Upper lobe of left lung (tissue), 6 donors: ENCODE measurements at regions not wholly inside any gene's neighbourhood (a gene's known extent, or its start where the extent isn't known, plus 50 kb on each side); places are given as distances from the start of the nearest gene placed in this dataset.

ENCODE experiments used
- ATAC-seq, 2 donors: fragments of 200-7000 bp; cut with Tn5 transposase; one replicate each; pipeline ENCODE4 v1.9.1; 2022; ENCODE audit warnings: mild to moderate bottlenecking in 2 of 2, moderate library complexity in 2 of 2; ENCODE audit not compliant: low FRiP score in 2 of 2
- DNase-seq, 2 donors: peaks; one replicate each; pipeline ENCODE4 v3.0.0-alpha.2; 2019 to 2020
- H3K27ac ChIP-seq, 4 donors: fragments of 200-600 bp; sonication (generic); one replicate each; pipeline ENCODE4 v1.5.1; 2016 to 2019
- H3K27me3 ChIP-seq, 4 donors: fragments of 200-600 bp; sonication (generic); one replicate each; pipeline ENCODE4 v1.5.1; 2017 to 2019
- H3K36me3 ChIP-seq, 4 donors: fragments of 200-600 bp; sonication (generic); one replicate each; pipeline ENCODE4 v1.5.1; 2016 to 2019
- H3K4me1 ChIP-seq, 4 donors: fragments of 200-600 bp; sonication (generic); one replicate each; pipeline ENCODE4 v1.5.1; 2018 to 2019
- H3K4me3 ChIP-seq, 4 donors: fragments of 200-600 bp; sonication (generic); one replicate each; pipeline ENCODE4 v1.5.1; 2017 to 2019; ENCODE audit warnings: mild to moderate bottlenecking in 2 of 4, moderate library complexity in 1 of 4
- H3K9me3 ChIP-seq, 4 donors: fragments of 200-600 bp; sonication (generic); one replicate each; pipeline ENCODE4 v1.5.1; 2018 to 2019
- EP300 ChIP-seq, 4 donors: sonication (generic); formaldehyde crosslinking; IDR thresholded peaks; one replicate each; pipeline ENCODE4 v1.5.1; 2017; ENCODE audit warnings: antibody characterized with exemption in 4 of 4, control low read depth in 2 of 4
- POLR2A ChIP-seq, 4 donors: fragments of 450-650 bp; IDR thresholded peaks; one replicate each; pipeline ENCODE4 v1.5.1; 2016 to 2017; ENCODE audit warnings: antibody characterized with exemption in 4 of 4, mild to moderate bottlenecking in 2 of 4
- POLR2AphosphoS5 ChIP-seq, 2 donors: sonication (generic); formaldehyde crosslinking; IDR thresholded peaks; one replicate each; pipeline ENCODE4 v1.5.1; 2017; ENCODE audit warnings: antibody characterized with exemption in 2 of 2
- WGBS, 2 donors: methylation state at CpG; one replicate each; pipeline ENCODE4 v1.1.5; 2017 to 2018; 5-methylcytosine and 5-hydroxymethylcytosine counted together
- TF ChIP-seq, protein P1 (sequence below), 6 experiments: fragments of 450-650 bp in 4 of 6; fragments of 200-600 bp in 2 of 6; sonication (generic) in 2 of 6; IDR thresholded peaks; one replicate each; pipeline ENCODE4 v1.5.1; 2016 to 2019; ENCODE audit warnings: antibody characterized with exemption in 6 of 6
- donor health status: DM: no; HTN: no; CAD: no; lungs with moderate emphysema.
- donor health status: DM: no; HTN: yes; CAD: no; lungs with severe emphysema.

GRCh38 chr22:49469896-49470740, 357.6 kb downstream of the BRD1 start:
- Histone ChIP-seq H3K9me3 (no peaks in the 10 kb centered on the region), H3K27me3 (no peaks in the 10 kb centered on the region), H3K27ac (no peak overlapping the region), H3K4me1 (no peaks in the 10 kb centered on the region), H3K4me3 (no peak overlapping the region), H3K36me3 (no peaks in the 10 kb centered on the region)
- TF ChIP-seq POLR2A (IDR thresholded peaks at IDR 0.05) (no peak), EP300 (IDR thresholded peaks at IDR 0.05) (no peak), POLR2AphosphoS5 (IDR thresholded peaks at IDR 0.05) (no peak)
- TF ChIP-seq, protein P1, sequence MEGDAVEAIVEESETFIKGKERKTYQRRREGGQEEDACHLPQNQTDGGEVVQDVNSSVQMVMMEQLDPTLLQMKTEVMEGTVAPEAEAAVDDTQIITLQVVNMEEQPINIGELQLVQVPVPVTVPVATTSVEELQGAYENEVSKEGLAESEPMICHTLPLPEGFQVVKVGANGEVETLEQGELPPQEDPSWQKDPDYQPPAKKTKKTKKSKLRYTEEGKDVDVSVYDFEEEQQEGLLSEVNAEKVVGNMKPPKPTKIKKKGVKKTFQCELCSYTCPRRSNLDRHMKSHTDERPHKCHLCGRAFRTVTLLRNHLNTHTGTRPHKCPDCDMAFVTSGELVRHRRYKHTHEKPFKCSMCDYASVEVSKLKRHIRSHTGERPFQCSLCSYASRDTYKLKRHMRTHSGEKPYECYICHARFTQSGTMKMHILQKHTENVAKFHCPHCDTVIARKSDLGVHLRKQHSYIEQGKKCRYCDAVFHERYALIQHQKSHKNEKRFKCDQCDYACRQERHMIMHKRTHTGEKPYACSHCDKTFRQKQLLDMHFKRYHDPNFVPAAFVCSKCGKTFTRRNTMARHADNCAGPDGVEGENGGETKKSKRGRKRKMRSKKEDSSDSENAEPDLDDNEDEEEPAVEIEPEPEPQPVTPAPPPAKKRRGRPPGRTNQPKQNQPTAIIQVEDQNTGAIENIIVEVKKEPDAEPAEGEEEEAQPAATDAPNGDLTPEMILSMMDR (IDR thresholded peaks at IDR 0.05): no peak
- peak in 1 of 2 donors; percentile 37 for DNase-seq
- 84 to 88% methylated on average over 33 of the region's 33 CpGs for WGBS, 2 donors
- ATAC-seq: no peak

- ATAC-seq (no peak), DNase-seq (no peak)
- Histone ChIP-seq H3K36me3 (no peaks in the 10 kb centered on the region), H3K9me3 (no peaks in the 10 kb centered on the region), H3K4me1 (no peaks in the 10 kb centered on the region), H3K4me3 (no peak overlapping the region), H3K27ac (no peak overlapping the region), H3K27me3 (no peaks in the 10 kb centered on the region)
- no peak for TF ChIP-seq EP300 (IDR thresholded peaks at IDR 0.05)
- no peak for TF ChIP-seq POLR2A (IDR thresholded peaks at IDR 0.05)
- no peak for TF ChIP-seq POLR2AphosphoS5 (IDR thresholded peaks at IDR 0.05)
- TF ChIP-seq, protein P1 (IDR thresholded peaks at IDR 0.05): no peak
- 66 to 68% methylated on average over 11 of the region's 11 CpGs for WGBS, 2 donors
These were observed 359.0 kb downstream of the BRD1 start for GRCh38 chr22:49468487-49469198.

DNA sequence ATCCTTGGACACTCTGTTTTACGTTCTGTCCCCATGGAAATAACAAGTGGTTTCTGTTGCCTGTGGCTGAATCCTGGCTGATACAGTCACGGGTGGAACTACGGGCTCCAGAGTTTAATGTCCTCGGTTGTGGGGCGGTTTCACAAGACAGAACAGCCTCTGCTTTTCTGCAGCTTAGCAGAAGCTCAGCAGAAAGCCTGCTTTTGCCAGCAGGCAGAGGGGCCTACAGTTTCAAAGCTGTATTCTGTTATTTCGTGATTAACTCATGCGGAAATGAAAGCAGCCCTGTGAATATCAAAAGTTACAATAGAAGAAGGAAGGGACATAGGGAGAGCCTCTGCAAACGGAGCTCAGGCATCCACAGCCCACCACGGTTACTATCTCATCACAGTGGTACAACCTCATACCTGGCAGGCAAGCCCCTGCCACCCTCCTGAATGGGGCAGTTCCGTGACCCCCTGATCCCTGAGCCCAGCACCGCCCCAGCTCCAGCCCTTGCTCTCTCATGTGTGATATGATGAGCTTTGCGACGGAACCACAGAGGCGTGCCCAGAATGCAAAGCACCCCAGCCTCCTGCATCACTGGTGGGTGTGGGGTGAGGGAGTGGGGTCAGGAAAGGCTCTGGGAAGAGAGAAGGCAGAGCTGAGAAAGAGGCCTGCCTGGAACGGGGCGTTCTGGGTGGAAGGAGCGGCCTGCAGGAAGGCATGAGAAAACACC, 360.6 kb downstream of the BRD1 start:
- 79 to 85% methylated on average over 17 of the region's 17 CpGs for WGBS, 2 donors
- no peaks in the 10 kb centered on the region for H3K9me3 ChIP-seq
- H3K27ac ChIP-seq: no peak overlapping the region
- H3K4me1 ChIP-seq: no peaks in the 10 kb centered on the region
- TF ChIP-seq, protein P1 (IDR thresholded peaks at IDR 0.05): no peak
- TF ChIP-seq POLR2AphosphoS5 (IDR thresholded peaks at IDR 0.05): no peak
- TF ChIP-seq POLR2A (IDR thresholded peaks at IDR 0.05): no peak
- TF ChIP-seq EP300 (IDR thresholded peaks at IDR 0.05): no peak
- no peaks in the 10 kb centered on the region for H3K27me3 ChIP-seq
- no peak for DNase-seq
- no peak overlapping the region for H3K4me3 ChIP-seq
- H3K36me3 ChIP-seq: no peaks in the 10 kb centered on the region
- no peak for ATAC-seq

- no peak for ATAC-seq
- Histone ChIP-seq H3K4me1 (no peaks in the 10 kb centered on the region), H3K9me3 (no peaks in the 10 kb centered on the region), H3K4me3 (no peak overlapping the region), H3K36me3 (no peaks in the 10 kb centered on the region), H3K27me3 (no peaks in the 10 kb centered on the region), H3K27ac (no peak overlapping the region)
- TF ChIP-seq POLR2AphosphoS5 (IDR thresholded peaks at IDR 0.05): no peak
- TF ChIP-seq EP300 (IDR thresholded peaks at IDR 0.05): no peak
- TF ChIP-seq, protein P1 (IDR thresholded peaks at IDR 0.05): no peak
- no peak for TF ChIP-seq POLR2A (IDR thresholded peaks at IDR 0.05)
- WGBS, 2 donors: 78 to 86% methylated on average over 5 to 6 of the region's 6 CpGs
- no peak for DNase-seq
These were observed 363.6 kb downstream of the BRD1 start for GRCh38 chr22:49464037-49464436.
